GM12865 (cell line): ENCODE measurements at regions not wholly inside any gene's neighbourhood (a gene's known extent, or its start where the extent isn't known, plus 50 kb on each side); places are given as distances from the start of the nearest gene placed in this dataset.

Experiments
- DNase-seq: peaks from one replicate; pipeline ENCODE4 v3.0.0; 2010; ENCODE audit warnings: low read depth
- H3K4me3 ChIP-seq: 2 replicates; pipeline ENCODE4 v1.5.1; 2011; ENCODE audit warnings: mild to moderate bottlenecking, low read depth, low read length, control low read depth
- TF ChIP-seq, protein P1 (sequence below): IDR thresholded peaks from 2 replicates; pipeline ENCODE4 v1.5.1; 2011; ENCODE audit warnings: low read length, control low read depth, low read depth, inconsistent platforms; ENCODE audit not compliant: insufficient read depth; ENCODE audit errors: missing control alignments

DNA sequence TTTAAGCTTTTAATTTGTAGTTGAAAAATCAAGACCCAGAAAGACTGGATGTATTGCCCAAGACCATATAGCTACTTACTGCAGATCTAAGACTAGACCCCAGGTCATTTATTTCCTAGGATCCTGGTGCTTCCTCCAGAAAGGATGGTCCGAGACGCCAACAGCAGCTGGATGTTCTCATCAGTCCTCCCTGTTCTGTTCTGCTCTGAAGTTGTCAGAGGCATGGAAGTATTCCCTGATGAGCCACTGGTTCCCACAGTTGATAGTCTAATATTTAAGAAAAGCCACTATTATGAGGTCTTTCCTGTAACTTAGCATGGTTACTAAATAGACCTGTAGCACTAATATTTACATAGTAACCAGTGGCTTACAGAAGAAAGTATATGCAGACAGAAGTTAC, 393.5 kb downstream of the MTX2 start:
- TF ChIP-seq, protein P1, sequence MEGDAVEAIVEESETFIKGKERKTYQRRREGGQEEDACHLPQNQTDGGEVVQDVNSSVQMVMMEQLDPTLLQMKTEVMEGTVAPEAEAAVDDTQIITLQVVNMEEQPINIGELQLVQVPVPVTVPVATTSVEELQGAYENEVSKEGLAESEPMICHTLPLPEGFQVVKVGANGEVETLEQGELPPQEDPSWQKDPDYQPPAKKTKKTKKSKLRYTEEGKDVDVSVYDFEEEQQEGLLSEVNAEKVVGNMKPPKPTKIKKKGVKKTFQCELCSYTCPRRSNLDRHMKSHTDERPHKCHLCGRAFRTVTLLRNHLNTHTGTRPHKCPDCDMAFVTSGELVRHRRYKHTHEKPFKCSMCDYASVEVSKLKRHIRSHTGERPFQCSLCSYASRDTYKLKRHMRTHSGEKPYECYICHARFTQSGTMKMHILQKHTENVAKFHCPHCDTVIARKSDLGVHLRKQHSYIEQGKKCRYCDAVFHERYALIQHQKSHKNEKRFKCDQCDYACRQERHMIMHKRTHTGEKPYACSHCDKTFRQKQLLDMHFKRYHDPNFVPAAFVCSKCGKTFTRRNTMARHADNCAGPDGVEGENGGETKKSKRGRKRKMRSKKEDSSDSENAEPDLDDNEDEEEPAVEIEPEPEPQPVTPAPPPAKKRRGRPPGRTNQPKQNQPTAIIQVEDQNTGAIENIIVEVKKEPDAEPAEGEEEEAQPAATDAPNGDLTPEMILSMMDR = no peak
- DNase-seq = no peak
- H3K4me3 ChIP-seq = no peak overlapping the region

DNA sequence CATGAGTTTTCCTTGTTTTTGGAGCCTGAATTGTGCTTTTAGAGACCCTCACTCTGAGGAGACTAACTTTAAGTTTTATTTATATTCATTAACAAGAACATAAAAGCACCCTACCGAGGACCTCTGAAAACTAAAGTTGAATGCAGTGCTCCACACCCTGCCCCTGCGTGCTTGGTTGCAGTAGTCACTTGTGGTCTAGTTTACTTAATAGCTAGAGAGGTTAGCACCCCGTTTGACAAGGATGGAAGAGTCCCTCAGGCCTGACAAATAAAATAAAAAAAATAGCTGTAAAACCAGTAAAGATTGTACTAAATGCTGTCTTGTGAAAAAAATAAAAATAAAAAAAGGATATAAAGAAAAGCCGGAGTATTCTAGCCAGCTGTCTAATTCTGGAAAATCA, 395.2 kb downstream of the MTX2 start:
- DNase-seq = no peak
- no peak overlapping the region for H3K4me3 ChIP-seq
- TF ChIP-seq, protein P1 = no peak

DNA sequence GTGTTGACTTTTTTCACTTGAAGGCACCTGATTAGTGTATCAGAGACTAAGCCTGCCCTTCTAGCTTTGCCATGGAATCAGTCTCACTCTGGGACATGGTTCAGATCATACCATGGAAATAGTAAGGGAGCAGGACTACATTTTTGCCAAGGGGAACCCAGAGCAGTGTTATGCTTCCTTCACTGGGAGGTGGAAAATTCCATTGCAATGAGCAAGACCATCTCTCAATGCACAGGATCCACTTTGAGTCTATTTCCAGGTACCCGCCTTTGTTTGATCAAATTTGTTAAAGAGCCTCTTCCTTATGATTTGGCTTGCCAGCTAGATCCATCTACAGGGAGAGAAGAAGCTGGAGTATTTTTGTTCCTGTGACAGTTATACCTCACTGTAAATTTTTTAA, 395.8 kb downstream of the MTX2 start:
- TF ChIP-seq, protein P1 = no peak
- no peak for DNase-seq
- no peak overlapping the region for H3K4me3 ChIP-seq

DNA sequence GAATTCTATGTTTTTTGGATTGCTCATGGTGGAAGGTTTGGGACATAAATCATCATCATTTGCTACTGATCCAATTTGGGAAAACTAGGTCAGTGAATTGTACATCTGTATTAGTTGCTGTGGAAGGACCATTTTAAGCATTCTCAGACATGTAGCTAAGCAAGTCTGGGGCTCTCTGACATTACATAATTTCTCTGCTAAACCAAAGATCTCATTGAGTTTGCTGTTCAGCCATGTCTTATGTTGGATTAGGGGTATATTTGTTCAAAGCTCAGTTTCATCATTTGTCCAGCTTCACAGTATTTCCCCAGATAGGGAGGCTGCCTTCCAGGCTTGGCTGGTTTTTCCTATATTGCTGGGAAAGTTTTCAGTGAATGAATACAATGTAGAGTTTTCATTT, 399.7 kb downstream of the MTX2 start:
- no peak for DNase-seq
- TF ChIP-seq, protein P1 = no peak
- no peak overlapping the region for H3K4me3 ChIP-seq

DNA sequence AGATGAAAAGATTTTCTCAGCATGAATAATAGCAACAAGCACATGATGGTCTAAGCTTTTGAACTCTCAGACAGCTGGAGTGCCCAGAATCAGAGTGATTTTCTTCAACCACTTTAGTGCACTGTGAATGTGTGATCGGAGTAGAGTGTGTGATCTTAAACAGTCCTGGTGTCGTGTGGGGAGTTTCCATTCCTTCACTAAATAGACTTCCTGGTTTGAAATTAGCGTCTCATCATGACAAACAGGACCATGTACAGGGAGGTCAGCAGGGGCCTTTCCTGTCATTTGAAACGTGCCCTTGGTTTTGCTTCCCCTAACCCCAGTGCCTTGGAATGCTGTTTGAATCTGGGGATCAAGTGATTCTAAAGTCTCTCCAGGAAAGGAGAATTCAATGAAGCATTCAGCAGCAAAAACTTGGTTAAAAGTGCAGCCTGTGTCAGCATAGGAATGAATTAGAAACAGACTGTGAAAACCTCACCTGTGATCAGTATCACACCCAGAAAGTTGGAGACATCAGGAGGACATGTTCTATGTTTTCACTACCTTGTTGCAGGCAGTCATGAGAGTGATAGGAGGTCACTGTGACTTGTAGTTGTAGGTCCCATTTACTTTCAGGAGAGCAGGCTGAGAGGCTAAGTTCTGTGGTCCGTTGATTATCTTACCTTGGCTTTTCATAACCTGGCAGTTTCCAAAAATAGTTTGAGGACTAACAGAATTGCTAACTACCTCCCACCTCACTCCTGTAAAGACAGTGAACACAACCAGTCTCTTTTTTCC, 400.3 kb downstream of the MTX2 start:
- TF ChIP-seq, protein P1 = no peak
- DNase-seq = peak; percentile 57
- no peak overlapping the region for H3K4me3 ChIP-seq

DNA sequence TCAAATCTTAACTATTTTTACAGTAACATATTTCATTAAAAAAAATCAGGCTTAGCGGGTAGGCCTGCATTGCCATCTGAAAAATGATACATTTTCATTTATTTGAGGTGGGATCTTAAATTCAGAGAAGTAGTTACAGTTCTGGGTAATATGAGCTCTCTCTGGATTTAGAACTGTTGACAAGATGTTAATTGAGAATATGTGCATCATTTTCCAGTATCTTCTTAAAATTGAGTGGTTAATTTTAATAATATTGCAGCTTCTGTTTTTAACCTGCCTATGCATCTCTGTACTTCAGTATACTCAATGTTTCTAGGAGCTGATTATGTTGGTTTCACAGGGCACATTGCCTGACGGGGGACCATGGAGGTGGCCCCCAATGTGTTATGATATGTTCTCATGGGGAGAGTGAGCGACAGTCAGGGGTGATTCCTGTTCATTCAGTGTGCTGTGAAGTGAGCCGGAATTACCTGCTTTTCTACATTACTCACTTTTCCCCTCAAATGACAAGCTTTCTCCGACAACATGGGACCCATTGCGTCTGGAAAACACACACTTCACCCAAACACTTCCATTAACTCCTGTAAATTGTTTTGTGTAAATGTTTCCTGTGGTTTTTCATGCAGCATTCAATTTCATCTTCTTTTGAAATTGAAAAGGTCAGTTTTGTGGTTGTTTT, 406.2 kb downstream of the MTX2 start:
- TF ChIP-seq, protein P1 = no peak
- no peak overlapping the region for H3K4me3 ChIP-seq
- DNase-seq = no peak
